Activated CD8-positive, alpha-beta memory T cell treated with anti-CD3 and anti-CD28 coated beads for 4 hours (primary cell): ENCODE measurements at regions not wholly inside any gene's neighbourhood (a gene's known extent, or its start where the extent isn't known, plus 50 kb on each side); places are given as distances from the start of the nearest gene placed in this dataset.
A peak's percentile ranks its signal among the peaks of the same experiment; 100 is the strongest.

Experiments used
- DNase-seq, 2 donors: peaks; one replicate each; pipeline ENCODE4 v3.0.0-alpha.2; 2020; ENCODE audit warnings: low read depth in 2 of 2

GRCh38 chr3:150218236-150218635, 189.9 kb upstream of the TSC22D2 start:
- no peak for DNase-seq

- no peak for DNase-seq
Measured at GRCh38 chr3:150217691-150218090, 190.4 kb upstream of the TSC22D2 start.

- no peak for DNase-seq
Measured at GRCh38 chr3:150216866-150217600, 191.1 kb upstream of the TSC22D2 start.

- no peak for DNase-seq
Measured at GRCh38 chr3:150216041-150216811, 191.9 kb upstream of the TSC22D2 start.

GRCh38 chr3:150215616-150216015, 192.5 kb upstream of the TSC22D2 start:
- no peak for DNase-seq

GRCh38 chr3:150213577-150213976, 194.5 kb upstream of the TSC22D2 start:
- no peak for DNase-seq

- DNase-seq: no peak
Measured at GRCh38 chr3:150210461-150211110, 197.5 kb upstream of the TSC22D2 start.

- DNase-seq: no peak
Measured at GRCh38 chr3:150203273-150203672, 204.8 kb upstream of the TSC22D2 start.

- DNase-seq: no peak
Measured at GRCh38 chr3:150202711-150203110, 205.4 kb upstream of the TSC22D2 start.

- DNase-seq: no peak
Measured at GRCh38 chr3:150194957-150195356, 213.1 kb upstream of the TSC22D2 start.

- DNase-seq: no peak
Measured at GRCh38 chr3:150194513-150194912, 213.6 kb upstream of the TSC22D2 start.

- no peak for DNase-seq
Measured at GRCh38 chr3:150184426-150185071, 213.9 kb upstream of the PFN2 start.

GRCh38 chr3:150183678-150184425, 213.2 kb upstream of the PFN2 start:
- peak; percentile 8 to 11 for DNase-seq

GRCh38 chr3:150180334-150180733, 209.6 kb upstream of the PFN2 start:
- no peak for DNase-seq

- no peak for DNase-seq
Measured at GRCh38 chr3:150179330-150179729, 208.6 kb upstream of the PFN2 start.

GRCh38 chr3:150177673-150178381, 207.1 kb upstream of the PFN2 start:
- DNase-seq: no peak

GRCh38 chr3:150174179-150174578, 203.5 kb upstream of the PFN2 start:
- DNase-seq: no peak

- no peak for DNase-seq
Measured at GRCh38 chr3:150172356-150172755, 201.7 kb upstream of the PFN2 start.

GRCh38 chr3:150170852-150171520, 200.3 kb upstream of the PFN2 start:
- DNase-seq: no peak

GRCh38 chr3:150169330-150169940, 198.7 kb upstream of the PFN2 start:
- no peak for DNase-seq
